Stimulated activated naive CD8-positive, alpha-beta T cell treated with anti-CD3 and anti-CD28 coated beads, Interleukin-15, Interleukin-2, amounts not matched to agents 100 U/mL and 50 U/mL, for 24 hours (primary cell): ENCODE measurements at regions not wholly inside any gene's neighbourhood (a gene's known extent, or its start where the extent isn't known, plus 50 kb on each side); places are given as distances from the start of the nearest gene placed in this dataset.

Experiments used
- ATAC-seq: fragments of 150-1000 bp; cut with Tn5 transposase; one replicate; pipeline ENCODE4 v1.10.0; 2021
- DNase-seq: peaks from one replicate; pipeline ENCODE4 v3.0.0; 2021

DNA sequence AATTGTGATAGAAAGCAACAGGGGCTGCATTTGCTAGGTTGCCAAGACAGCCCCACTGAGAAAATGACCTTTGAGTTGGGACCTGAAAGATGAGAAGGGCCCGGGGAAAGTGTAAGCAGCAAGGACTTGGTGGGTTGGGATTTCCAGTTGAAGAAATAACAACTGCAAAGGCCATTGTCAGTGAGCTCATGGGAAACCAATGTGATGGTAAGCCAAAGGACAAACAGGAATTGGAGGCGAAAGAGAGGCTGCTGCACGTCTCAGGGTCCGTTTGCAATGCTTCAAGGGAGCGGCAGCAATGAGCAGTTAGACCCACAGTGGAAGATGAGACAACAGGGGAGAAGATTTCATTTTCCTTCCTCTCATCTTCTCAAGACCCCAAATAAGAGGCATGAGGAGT lies 51.5 kb upstream of the RGPD4 start:
- ATAC-seq (no peak), DNase-seq (no peak)

- ATAC-seq = no peak
- no peak for DNase-seq
These were observed 50.9 kb upstream of the RGPD4 start for GRCh38 chr2:107775791-107776190.

GRCh38 chr2:107776362-107776761 lies 50.3 kb upstream of the RGPD4 start:
- DNase-seq = no peak
- ATAC-seq = no peak
